NCI-H1436 treated with DMSO at 0.1 percent for 48 hours (cell line): ENCODE measurements at regions not wholly inside any gene's neighbourhood (a gene's known extent, or its start where the extent isn't known, plus 50 kb on each side); places are given as distances from the start of the nearest gene placed in this dataset.
"Not testable (repeated sequence)": the region's sequence is repeated elsewhere in the genome, so short reads cannot be mapped to it uniquely, and the experiment has no call there.

Source experiments
- DNase-seq: peaks from one replicate; lab custom pipeline; 2025; lab: John Stamatoyannopoulos, UW

GRCh38 chr4:137861682-137862081, 329.4 kb upstream of the PCDH18 start:
- no peak for DNase-seq

GRCh38 chr4:137853424-137853823, 321.1 kb upstream of the PCDH18 start:
- no peak for DNase-seq

- DNase-seq, result no peak
Observed at GRCh38 chr4:137852326-137852725, 320.0 kb upstream of the PCDH18 start.

GRCh38 chr4:137851435-137851834, 319.1 kb upstream of the PCDH18 start:
- no peak for DNase-seq

DNA sequence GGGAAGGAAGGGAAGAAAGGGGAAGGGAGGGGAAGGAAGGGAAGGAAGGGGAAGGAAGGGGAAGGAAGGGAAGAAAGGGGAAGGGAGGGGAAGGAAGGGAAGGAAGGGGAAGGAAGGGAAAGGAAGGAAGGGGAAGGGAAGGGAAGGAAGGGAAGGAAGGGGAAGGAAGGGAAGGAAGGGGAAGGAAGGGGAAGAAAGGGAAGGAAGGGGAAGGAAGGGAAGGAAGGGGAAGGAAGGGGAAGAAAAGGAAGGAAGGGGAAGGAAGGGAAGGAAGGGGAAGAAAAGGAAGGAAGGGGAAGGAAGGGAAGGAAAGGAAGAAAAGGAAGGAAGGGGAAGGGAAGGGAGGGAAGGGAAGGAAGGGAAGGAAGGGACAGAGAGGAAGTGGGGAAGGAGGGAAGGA, 295.7 kb upstream of the PCDH18 start:
- DNase-seq, result not testable (repeated sequence)

DNA sequence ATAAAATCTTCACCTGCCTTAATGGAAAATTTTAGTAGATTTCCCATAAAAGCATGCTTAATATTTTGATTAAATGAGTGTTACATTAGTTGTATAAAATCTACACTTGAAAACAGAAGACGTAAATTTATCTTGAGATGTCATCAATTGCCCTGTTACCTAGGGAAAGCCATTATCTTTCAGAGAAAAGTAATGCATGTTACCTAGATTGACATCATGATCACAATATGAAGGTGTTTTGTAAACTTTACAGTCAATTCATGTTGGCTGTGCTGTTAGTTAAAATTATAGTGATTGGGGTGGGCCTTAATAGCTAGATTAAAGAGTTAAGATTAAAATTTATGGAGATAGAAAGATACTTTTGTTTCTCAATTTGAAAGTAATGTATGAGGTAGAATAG, 293.2 kb upstream of the PCDH18 start:
- DNase-seq, result no peak

DNA sequence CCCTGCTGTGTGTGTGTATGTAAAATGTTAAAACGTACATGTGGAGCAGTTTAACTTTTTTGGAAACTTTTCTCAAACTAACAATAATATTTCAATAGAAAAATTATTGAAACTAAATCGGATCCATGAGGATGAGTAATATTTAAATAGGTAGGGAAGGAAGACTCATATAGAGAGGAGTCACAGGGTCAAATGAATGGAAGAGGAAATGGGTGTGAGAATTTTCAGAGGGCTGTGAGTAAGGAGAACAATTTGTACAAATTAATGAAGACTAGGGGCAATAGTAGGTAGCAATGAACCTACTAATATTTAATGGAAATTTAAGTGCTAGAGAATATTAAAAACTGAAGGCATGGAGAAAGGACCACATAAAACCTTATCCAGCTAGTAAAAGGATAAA, 290.7 kb upstream of the PCDH18 start:
- no peak for DNase-seq

DNA sequence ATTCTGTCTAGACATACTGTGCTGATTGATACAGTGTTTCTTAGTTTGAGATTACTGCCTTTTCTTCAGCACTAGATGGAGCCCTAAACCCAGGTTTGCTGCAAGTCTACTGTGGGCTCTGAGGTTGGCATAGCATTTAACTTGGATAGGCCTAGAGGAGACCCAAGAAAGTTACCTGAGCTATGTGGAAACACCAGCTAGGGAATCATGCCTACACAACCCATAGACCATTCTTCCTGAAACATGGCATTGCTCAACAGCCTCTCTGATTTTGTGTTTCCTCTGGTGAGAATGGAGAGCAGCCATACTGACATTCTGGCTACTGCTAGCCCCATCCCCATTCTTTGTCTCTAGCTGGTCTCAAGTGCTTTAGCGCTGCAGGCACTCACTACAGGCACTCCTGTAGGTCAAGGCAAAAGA, 287.7 kb upstream of the PCDH18 start:
- no peak for DNase-seq

- no peak for DNase-seq
Observed at GRCh38 chr4:137812258-137812657, 280.0 kb upstream of the PCDH18 start.

DNA sequence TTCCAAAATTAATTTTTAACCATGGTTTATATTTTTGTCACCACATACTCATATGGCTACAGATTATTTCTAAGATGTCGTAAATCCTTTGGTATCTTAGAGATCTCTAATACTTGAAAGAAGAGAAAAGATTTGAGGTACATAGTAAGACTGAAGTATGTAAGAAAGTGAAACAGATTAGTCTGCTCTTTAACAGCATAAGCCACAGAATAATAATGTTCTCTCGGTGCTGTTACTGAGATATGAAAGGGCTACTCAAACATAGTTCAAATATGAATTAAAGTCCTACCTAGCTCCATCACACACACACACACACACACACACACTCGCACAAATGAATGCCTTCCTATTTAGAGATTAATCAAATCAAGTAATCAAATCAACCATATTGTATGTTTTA, 274.1 kb upstream of the PCDH18 start:
- no peak for DNase-seq

DNA sequence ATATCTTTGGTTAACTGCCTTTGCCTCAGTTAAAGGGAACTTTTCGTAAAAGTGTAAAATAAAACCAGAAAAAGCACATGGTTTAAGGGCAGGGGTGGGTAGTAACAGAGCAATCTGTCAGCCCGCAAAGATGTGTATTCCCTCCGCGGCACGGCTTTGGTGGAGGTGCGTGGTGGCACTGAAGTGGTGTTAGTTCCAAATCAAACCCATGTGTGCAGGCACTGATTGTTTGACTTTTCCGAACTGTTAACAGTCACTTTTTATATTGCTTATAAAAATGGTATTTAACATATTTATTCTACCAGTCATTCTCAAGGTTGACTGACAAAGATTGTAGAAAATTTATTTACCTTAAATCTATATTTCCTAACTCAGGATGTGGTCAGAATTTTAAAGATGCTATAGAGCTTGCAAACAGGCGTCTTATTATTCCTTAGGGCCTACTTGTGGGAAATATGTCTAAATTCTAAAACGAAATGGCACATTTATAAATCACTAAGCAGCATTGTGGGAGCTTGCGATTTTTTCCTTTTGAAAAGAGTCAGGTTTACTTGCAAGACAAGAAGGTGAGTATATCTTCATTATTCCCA, 272.7 kb upstream of the PCDH18 start:
- DNase-seq, result no peak

- no peak for DNase-seq
Observed at GRCh38 chr4:137800861-137801260, 268.6 kb upstream of the PCDH18 start.

DNA sequence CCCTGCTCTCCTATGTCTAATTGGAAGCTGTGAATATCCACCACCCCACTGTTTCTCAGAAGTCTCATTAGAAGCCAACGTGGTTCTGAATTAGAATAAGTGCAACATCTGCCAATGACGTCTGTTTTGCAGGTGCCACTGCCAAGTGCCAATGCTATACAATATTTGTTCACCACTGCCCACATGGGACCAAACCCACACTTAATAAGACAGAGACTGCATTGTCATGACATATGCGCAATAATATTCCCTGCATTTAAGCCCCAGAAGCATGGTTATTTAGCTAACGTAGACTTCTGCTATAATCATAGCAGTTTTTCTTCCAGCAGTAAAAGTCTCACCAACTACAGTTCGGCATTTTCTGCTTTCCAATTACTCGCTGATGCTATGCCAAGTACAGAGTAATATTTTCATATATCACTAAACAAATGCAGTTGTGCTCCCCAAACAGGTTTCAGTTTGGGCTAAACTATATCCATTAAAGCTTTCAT, 262.5 kb upstream of the PCDH18 start:
- DNase-seq, result no peak

DNA sequence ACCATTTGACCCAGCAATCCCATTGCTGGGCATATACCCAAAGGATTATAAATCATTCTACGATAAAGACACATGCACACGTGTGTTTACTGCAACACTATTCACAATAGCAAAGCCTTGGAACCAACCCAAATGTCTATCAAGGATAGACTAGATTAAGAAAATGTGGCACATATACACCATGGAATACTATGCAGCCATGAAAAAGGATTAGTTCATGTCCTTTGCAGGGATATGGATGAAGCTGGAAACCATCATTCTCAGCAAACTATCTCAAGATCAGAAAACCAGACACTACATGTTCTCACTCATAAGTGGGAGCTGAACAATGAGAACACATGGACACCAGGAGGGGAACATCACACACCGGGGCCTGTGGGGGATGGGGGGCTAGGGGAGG, 257.0 kb upstream of the PCDH18 start:
- DNase-seq, result not testable (repeated sequence)

GRCh38 chr4:137783923-137784322, 251.6 kb upstream of the PCDH18 start:
- DNase-seq, result not testable (repeated sequence)

- DNase-seq, result no peak
Observed at GRCh38 chr4:137775701-137776100, 243.4 kb upstream of the PCDH18 start.

- DNase-seq, result no peak
Observed at GRCh38 chr4:137774501-137774900, 242.2 kb upstream of the PCDH18 start.

DNA sequence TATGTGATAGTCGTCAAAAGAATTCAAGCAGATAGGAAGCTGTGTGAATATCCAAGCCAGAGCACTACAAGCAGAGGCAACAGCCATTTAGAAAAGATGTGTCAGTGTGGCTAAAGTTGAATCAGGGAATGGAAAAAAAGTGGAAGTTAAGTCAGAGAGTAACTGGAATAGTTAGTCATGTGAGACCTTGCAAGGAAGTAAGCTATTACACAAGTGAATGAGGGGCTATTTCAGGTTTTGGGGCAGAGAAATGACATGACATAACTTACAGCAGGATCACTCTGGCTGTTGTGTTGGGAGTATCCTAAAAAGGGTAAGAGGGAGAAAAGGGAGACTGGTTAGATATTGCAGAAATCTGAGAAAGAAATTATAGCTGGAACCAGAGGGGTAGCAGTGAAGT, 236.6 kb upstream of the PCDH18 start:
- no peak for DNase-seq

- no peak for DNase-seq
Observed at GRCh38 chr4:137768196-137768595, 235.9 kb upstream of the PCDH18 start.

DNA sequence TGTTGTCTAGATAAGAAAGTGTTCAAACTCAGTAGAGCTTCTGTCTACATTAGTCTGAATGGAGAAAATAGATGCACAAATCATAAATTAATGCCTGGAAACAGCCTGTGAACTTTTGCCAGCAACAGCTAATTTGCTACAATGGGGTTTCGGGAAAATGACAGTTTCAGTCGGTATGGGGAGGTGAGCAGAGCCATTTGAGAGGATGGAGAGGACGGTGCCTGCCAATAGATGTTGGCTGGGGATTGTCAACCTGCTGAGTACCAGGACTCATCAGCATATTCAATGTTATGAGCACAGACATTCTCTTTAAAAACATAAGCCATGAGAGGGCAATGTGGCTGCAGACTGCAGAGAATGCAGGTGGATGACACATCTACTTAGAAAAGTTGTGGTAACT, 230.3 kb upstream of the PCDH18 start:
- no peak for DNase-seq

DNA sequence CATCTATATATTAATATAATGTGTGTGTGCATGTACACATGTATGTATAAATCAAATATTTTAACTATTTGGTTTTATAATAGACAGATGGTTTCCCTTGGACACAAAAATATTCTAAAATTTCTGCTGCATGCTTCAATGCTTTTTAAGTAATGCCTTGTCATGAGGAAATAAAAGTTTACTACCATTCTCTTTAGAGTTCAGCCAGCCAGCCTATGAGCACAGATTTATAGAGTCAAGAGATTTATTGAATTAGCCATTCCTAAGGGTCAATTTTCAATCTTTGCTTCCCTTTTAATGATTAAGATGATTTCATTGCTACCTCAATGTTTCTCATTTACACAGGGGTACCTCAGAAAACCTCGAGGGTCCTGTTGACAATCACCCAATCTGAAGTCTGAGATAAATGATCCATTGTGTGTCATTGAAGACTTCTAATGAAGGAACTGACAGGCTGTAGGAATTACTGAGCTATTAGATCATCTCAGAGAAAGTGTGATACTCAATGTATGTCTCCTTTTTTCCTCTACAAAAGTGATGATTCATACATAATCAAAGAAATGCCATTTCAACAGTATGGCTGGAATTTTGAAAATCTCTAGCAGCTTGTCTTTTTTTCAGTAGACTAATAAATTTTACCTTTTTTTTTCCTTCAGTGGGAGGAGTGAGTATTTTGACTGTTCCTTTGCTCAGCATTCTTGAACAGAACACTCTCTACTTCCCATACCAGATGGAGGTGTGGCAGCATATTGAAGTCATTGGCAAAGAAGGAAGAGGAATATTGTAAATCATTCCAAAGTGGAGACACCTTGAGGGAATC, 222.6 kb upstream of the PCDH18 start:
- no peak for DNase-seq

- no peak for DNase-seq
Observed at GRCh38 chr4:137749466-137749865, 217.2 kb upstream of the PCDH18 start.

DNA sequence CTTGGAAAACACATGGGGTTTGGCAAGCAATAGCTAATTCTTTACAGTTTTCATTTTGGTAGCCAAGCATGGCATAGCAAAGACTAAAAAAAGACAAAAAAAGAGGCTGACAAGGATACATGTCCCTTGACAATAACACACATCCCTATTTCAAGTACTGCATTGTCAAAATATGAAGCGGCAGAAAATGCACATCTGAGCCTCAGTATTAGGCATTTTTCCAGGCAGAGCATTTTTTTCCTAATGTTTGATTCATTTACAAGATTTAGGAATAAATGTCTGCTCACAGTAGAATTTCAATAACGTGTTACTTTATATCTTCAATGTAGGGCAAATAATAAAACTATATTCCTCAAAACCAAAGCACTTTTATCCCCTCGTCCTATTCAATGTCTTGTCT, 216.3 kb upstream of the PCDH18 start:
- no peak for DNase-seq

GRCh38 chr4:137740141-137740540, 207.8 kb upstream of the PCDH18 start:
- no peak for DNase-seq
